HG03457 (cell line): ENCODE measurements at regions not wholly inside any gene's neighbourhood (a gene's known extent, or its start where the extent isn't known, plus 50 kb on each side); places are given as distances from the start of the nearest gene placed in this dataset.
A peak's percentile ranks its signal among the peaks of the same experiment; 100 is the strongest.
"Not testable (repeated sequence)": the region's sequence is repeated elsewhere in the genome, so short reads cannot be mapped to it uniquely, and the experiment has no call there.

Experiments
- ATAC-seq: cut with Tn5 transposase; IDR thresholded peaks from one replicate; pipeline ENCODE4 v1.9.1; 2021; ENCODE audit warnings: moderate number of reproducible peaks; ENCODE audit not compliant: unreplicated experiment

GRCh38 chr11:67806183-67806582, 131.8 kb upstream of the ALDH3B2 start:
- ATAC-seq: not testable (repeated sequence)

- peak; percentile 83 for ATAC-seq
Observed at GRCh38 chr11:67805253-67806126, 131.1 kb upstream of the ALDH3B2 start.

GRCh38 chr11:67804435-67805252, 130.2 kb upstream of the ALDH3B2 start:
- not testable (repeated sequence) for ATAC-seq

- ATAC-seq: not testable (repeated sequence)
Observed at GRCh38 chr11:67803519-67803918, 129.1 kb upstream of the ALDH3B2 start.

- ATAC-seq: not testable (repeated sequence)
Observed at GRCh38 chr11:67803055-67803454, 128.6 kb upstream of the ALDH3B2 start.

GRCh38 chr11:67802623-67803022, 128.2 kb upstream of the ALDH3B2 start:
- ATAC-seq: not testable (repeated sequence)

GRCh38 chr11:67801397-67801796, 127.0 kb upstream of the ALDH3B2 start:
- not testable (repeated sequence) for ATAC-seq

GRCh38 chr11:67800591-67800990, 126.2 kb upstream of the ALDH3B2 start:
- not testable (repeated sequence) for ATAC-seq

GRCh38 chr11:67799808-67800207, 125.4 kb upstream of the ALDH3B2 start:
- ATAC-seq: not testable (repeated sequence)

- ATAC-seq: not testable (repeated sequence)
Observed at GRCh38 chr11:67797726-67798521, 123.5 kb upstream of the ALDH3B2 start.

- no peak for ATAC-seq
Observed at GRCh38 chr11:67795746-67796145, 121.3 kb upstream of the ALDH3B2 start.

GRCh38 chr11:67793750-67794149, 119.3 kb upstream of the ALDH3B2 start:
- ATAC-seq: not testable (repeated sequence)

- ATAC-seq: not testable (repeated sequence)
Observed at GRCh38 chr11:67792273-67792990, 118.0 kb upstream of the ALDH3B2 start.

GRCh38 chr11:67791598-67792170, 117.3 kb upstream of the ALDH3B2 start:
- ATAC-seq: not testable (repeated sequence)

- not testable (repeated sequence) for ATAC-seq
Observed at GRCh38 chr11:67788341-67788695, 113.9 kb upstream of the ALDH3B2 start.

GRCh38 chr11:67787681-67788340, 113.4 kb upstream of the ALDH3B2 start:
- ATAC-seq: not testable (repeated sequence)

GRCh38 chr11:67781967-67782366, 107.5 kb upstream of the ALDH3B2 start:
- not testable (repeated sequence) for ATAC-seq

- not testable (repeated sequence) for ATAC-seq
Observed at GRCh38 chr11:67781506-67781905, 107.1 kb upstream of the ALDH3B2 start.

- no peak for ATAC-seq
Observed at GRCh38 chr11:67780056-67780455, 105.6 kb upstream of the ALDH3B2 start.
